Erythroblast (primary cell): ENCODE measurements at regions not wholly inside any gene's neighbourhood (a gene's known extent, or its start where the extent isn't known, plus 50 kb on each side); places are given as distances from the start of the nearest gene placed in this dataset.

Experiments used
- DNase-seq, 2 experiments: peaks; one replicate each; lab custom pipeline; 2025; lab: John Stamatoyannopoulos, UW
- GATA1 ChIP-seq: IDR thresholded peaks from 2 replicates; pipeline ENCODE4 v1.6.1; 2011; ENCODE audit warnings: low read depth, mild to moderate bottlenecking, control low read depth, low read length, moderate library complexity
- POLR2A ChIP-seq: IDR thresholded peaks from 2 replicates; pipeline ENCODE4 v1.6.1; 2011; ENCODE audit warnings: mild to moderate bottlenecking, low read length

DNA sequence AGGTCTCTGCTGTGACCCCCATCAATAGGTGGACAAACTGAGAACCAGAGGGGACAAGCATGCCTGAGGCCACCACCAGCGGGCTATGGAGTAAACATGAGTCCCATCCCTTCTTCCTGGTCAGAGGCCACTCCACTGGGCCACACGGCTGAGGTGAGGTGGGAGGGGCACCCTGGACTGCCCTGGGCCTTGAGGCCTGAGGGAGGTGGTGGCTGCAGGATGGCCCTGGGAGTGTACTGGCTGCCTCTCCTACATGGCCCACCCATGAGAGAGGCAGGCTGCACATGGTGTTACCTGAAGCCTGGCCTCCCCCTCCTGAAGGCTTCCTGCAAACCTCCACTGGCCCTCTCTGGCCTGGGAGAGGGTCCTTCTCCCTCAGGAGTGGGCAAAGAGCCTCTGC is 222.4 kb downstream of the TUBA3C start:
- no peak for DNase-seq
- TF ChIP-seq GATA1 (no peak), POLR2A (no peak)

DNA sequence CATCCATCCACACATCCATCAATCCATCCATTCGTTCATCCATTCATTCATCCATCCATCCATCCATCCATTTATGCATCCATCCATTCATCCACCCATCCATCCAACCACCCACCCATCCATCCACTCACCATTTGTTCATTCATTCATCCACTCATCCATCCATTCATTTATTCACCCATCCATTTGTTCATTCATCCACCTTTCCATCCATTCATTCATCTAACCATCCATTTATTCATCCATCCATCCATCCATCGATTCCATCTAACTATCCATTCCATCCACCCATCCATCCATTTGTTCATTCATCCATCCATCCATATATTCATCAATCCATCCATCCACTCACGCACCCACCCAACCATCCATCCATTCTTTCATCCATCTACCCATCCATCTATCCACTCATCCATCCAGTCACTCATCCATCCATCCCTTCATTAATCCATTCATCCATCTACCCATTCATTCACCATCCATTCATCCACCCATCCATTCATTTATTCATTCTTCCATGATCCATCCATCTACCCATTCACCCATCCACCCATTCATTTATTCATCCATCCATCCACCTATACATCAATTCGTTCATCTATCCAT is 225.0 kb downstream of the TUBA3C start:
- no peak for DNase-seq
- no peak for TF ChIP-seq POLR2A

DNA sequence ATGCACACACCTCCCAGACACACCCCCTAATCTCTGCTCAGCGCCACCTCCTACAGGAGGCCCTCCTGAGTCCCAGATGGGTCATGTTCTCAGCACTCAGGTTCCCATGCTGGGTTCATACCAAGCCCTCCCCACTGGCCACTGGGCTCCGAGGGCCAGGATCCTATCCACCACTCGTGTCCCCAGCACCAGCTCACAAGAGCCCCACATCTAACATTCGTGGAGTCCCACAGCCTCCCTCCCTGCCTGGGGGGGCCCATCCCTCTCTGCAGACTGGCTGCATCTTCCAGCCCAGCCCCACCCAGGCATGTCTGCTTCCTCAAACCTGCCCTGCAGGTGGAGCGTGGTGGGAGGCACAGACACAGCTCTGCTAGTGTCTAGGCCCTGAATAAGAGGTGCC is 227.4 kb downstream of the TUBA3C start:
- no peak for DNase-seq
- TF ChIP-seq POLR2A (no peak), GATA1 (no peak)

DNA sequence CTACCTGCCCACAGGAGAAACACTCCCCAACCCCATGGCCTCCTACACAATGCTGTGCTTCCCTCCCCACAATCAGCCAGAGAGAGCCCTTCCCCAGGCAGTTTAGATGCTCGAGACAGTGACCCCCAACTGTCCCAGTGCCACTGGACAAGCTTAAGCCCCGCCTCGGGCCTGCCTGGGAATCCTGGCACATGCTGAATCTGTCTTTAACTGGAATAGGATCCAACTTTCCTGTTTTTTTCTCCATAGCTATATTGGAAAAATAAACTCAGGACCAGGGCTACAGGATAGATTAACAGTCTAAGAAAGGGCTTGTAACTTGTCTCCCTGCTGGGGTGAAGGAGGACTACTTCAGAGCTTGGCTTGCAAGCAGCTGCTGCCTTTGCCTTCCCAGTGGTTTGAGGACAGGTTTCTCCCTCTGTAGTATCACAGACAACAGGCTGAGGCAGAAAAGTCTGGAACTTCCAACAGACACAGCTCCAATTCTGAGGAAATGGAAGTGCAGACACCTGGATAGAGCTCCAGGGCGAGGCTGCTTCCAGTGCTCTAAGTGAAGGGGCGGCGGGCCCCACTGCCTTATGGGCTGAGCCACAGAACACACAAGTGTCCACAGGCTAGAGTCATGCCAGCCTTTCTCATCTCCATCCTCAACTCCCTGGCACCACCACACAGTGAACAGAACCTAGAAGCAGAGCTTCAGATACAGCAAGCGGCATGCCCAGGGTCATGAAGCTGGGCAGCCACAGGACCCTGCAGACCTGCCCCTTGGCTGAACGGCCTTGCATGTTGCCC is 228.3 kb downstream of the TUBA3C start:
- TF ChIP-seq GATA1 (no peak), POLR2A (no peak)
- no peak for DNase-seq

DNA sequence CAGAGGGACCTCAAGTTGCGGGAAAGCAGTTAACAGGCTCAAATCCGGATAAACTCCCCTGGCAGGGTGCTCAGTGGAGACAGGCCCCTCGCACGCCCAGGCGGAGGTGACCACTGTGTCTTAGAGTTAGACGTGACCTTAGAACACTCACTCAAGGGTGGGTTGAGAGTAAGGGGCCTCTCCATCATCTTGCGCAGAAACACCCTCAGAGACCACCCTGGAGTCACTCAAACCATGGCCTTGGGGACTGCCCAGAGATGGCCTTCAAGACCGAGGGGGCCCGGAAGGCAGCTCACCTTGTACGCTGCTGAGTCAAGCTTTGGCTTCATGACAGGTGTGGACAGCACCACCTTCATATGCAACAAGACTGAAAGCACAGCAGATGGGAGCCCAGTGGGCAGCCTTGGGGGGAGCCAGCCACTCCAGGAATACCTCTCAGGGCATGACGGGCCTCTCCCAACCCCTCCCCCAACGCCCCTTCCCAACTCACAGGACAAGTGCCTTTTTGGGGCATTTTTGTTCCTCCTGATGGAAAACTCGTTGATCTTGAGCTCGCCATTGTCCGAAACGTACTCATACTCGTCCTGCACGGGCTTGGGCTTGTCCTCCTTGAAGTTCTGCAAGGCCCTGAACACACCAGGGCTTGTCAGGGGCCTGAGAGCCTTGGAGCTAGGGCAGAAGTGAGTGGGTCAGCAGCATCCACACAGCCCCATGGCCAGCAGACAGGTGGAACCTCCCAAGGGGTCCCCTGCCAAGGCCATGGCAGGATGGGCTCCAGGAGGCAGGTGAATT is 229.2 kb downstream of the TUBA3C start:
- no peak for TF ChIP-seq GATA1
- no peak for TF ChIP-seq POLR2A
- DNase-seq: no peak

DNA sequence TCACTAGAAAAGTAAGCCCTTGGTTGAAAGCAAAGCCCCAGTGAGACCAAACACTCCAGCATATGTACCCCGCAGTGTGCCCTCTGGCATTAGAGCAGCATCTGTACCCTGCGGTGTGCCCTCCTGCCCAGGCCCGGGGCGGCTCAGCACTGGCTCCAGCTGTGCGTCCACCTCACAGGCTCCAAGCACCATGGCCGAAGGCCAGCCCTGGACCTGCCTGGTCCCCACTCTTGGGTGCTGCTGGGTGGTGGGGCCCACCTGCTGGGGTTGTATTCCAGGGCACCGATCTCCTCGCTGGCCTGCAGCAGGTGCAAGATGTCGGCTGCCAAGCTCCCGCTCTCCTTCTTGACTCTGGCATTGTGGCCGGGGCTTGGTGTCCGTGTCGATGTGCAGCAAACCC is 230.2 kb downstream of the TUBA3C start:
- TF ChIP-seq GATA1 (no peak), POLR2A (no peak)
- DNase-seq: no peak

DNA sequence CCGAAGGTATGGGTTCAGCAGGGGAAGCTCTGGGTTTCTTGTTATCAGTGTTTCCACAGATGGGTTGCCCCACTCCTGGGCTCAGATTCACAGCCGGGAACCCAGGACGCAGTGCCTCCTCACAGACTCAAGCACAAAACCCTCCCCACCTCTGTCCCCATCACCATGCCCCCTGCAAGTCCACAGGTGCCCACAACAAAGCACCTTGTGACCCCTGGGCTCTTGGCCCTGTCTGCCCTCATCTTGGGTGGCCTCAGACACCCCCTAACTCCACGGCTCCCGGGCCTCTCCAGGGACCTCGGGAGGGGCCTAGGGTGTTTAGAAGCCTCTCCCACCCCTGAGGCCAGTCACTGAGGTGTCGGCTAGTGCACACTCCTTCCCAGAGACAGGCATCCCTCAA is 231.7 kb downstream of the TUBA3C start:
- no peak for DNase-seq
- TF ChIP-seq GATA1 (no peak), POLR2A (no peak)

DNA sequence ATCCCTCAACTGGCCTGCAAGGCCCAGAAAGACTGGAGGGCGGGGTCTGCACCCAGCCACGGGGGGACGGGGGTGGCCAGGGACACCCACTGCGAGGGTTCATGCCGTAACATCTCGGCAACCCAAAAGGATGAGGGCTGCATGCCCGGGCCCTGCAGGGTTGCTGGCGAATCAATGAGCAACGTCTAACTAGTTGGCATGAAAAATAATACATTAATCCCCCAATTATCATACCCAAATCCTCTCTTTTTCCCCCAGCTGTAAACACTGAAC is 232.2 kb downstream of the TUBA3C start:
- TF ChIP-seq POLR2A (no peak), GATA1 (no peak)
- no peak for DNase-seq

DNA sequence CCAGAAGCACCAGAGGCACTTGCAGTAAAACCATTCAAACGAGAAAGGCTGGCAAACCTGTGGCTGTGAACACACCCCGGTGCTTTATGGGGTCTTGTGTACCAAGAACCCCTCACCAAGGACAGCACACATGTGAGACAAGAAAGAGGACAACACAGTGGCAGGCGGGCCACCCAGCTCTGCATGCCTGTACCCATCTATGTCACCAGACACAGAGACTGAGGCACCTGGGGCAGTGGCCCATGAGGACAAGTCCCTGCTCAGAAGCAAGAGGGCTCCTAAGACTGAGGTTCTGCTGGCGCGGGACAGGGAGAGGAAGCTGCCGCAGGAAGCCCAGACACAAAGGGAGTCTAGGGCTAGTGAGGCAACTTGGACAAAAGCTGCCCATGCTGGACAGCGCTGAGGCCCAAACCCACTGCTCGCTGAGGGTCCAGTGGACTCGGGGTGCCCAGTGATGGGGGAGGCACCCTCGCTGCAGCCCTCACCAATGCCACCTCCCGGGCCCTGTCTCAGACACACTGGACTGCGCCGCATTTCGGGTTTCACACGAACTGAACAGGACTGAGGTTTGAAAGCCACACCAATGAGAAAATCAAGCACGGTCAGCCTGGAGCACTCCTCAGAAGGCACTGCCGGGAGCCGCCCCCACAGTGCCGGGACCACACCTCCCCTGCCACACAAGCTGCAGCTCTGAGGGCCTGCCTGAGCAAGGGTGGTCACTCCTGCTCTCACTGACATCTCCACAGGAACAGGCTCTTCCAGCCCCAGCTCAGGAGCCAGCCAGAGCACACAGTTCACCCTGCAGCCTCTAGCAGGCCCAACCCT is 232.7 kb downstream of the TUBA3C start:
- TF ChIP-seq GATA1: no peak
- no peak for TF ChIP-seq POLR2A
- no peak for DNase-seq

DNA sequence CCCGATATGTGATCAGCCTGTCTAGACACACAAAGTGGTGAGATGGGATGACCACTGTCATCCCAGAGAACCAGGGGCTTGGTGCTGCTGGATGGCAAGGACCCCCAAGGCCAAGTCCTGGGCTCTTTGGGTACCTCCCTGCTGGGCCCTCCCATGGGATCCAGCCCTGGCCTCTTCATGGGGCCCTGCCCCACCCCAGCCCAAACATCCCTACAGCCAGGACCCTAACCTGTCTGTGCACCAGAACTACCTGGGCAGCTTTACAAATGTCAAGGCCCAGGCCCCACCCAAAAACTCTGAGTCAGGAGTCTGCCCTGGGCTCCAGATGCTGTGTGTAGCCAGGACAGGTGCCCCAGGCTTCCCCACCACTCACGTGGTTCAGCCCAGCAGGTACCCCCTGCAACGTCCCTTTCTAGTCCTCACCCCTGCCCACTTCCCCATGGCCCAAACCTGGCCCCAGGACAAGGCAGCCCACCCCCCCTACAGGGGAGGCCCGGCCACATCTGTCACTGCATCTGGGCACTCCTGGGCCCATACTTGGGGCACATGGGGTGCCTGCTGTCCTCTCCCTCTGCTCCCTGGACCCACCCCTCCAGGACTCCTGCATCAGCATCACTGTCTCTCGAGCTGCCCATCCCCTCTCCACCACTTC is 233.5 kb downstream of the TUBA3C start:
- no peak for TF ChIP-seq POLR2A
- no peak for TF ChIP-seq GATA1
- DNase-seq: no peak

DNA sequence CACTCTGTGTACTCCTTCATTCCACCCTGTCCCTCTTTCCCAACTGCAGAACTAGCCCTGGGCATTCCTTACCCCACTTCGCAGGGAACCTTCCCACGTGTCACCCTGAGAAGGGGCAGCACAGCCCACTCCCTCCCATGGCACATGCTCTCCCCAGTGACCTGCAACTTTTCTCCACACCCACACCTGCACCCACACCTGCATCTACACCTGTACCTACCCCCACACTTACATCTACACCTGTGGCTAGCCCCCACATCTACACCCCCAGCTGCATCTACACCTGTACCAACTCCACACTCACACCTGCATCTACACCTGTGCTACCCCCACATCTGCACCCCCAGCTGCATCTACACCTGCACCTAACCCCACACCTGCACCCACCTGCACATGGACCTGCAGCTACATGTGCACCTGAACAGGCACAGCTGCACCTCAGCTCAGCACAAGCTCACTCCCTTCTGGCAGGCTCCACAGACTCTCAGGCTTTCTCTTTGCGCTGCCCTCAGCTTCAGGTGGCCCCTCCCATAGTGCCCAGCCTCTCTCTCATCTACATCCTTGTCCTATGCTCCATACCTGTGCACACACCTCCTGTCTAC is 234.1 kb downstream of the TUBA3C start:
- no peak for DNase-seq

DNA sequence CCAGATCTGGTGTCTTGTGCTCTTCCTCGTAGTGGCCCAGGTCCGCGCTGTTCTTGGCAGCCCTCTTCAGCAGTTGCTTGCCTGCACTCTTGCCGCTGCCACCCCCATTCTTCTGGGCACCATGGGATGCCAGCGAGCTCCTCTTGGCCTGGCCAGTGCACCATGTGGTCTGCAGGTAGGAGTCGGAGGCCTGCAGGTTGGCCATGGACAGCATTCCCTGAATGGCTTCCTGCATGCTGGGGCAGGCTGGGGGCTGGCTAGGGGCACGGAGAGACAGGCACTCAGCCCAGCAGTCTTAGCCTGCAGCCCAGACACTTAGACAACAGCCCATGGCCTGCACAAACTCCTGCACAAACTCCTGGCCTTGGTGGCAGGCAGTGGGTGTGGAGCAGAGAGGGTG is 234.9 kb downstream of the TUBA3C start:
- TF ChIP-seq POLR2A: no peak
- no peak for TF ChIP-seq GATA1
- no peak for DNase-seq

More for the DNA sequence above, 234.1 kb downstream of the TUBA3C start:
- TF ChIP-seq POLR2A (no peak), GATA1 (no peak)

DNA sequence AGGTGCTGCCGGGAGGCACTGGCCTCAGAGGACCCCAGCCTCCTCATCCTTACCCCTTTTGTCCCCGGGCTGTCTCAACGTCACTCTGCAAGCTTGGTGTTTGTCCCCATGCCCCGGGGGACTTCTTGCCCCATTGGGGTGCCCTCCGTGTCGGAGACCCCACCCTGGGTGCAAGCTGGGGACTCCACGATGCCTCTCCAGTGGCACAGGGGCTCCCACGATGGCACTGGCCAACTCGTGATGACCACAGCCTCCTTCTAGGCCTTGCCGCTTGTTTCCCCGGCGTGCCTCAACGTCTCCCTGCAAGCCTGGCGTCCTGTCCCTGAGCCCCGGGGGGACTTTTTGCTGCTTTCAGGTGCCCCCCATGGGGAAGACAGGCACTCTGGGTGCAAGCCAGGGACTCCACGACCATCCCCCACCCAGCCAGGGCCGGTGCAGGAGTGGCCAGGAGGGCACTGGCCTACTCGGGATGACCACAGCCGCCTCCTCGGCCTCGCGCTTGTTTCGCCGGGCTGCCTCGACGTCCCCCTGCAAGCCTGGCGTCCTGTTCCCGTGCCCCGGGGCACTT is 237.0 kb downstream of the TUBA3C start:
- DNase-seq: no peak
- TF ChIP-seq GATA1 (no peak), POLR2A (no peak)

DNA sequence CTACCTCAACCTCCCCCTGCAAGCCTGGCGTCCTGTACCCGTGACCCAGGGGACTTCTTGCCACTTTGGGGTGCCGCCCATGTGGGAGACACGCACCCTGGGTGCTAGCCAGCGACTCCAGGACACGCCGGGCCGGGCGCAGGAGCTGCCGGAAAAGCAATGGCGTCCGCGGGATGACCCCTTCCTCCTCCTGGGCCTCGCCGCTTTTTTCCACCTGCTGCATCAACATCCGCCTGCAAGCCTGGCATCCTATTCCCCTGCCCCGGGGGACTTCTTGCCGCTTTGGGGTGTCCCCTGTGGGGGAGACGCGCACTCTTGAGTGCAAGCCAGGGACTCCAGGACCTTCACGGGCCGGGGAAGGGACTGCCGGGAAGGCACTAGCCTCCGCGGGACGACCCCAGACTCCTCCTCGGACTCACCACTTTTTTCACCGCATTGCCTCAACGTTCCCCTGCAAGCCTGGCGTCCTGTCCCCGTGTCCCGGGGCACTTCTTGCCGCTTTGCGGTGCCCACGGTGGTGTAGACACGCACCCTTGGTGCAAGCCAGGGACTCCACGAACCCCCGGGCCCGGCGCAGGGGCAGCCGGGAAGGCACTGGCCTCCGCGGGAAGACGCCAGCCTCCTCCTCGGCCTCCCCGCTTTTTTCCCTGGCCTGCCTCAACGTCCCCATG is 237.8 kb downstream of the TUBA3C start:
- no peak for TF ChIP-seq GATA1
- no peak for TF ChIP-seq POLR2A
- no peak for DNase-seq
